GM23338 (cell line): ENCODE measurements at regions not wholly inside any gene's neighbourhood (a gene's known extent, or its start where the extent isn't known, plus 50 kb on each side); places are given as distances from the start of the nearest gene placed in this dataset.

ENCODE experiments used
- ATAC-seq: fragments of 200-7000 bp; cut with Tn5 transposase; 3 replicates; pipeline ENCODE4 v1.9.1; 2020
- DNase-seq: peaks from one replicate; pipeline ENCODE4 v3.0.0-alpha.2; 2015; ENCODE audit warnings: low spot score
- H2AFZ ChIP-seq: fragments of 200-600 bp; sonication (generic); 2 replicates; pipeline ENCODE4 v1.8.0; 2016; ENCODE audit warnings: antibody characterized with exemption, mild to moderate bottlenecking, moderate library complexity
- H3F3A ChIP-seq: fragments of 200-600 bp; sonication (generic); replicated peaks from 2 replicates; pipeline ENCODE4 v1.8.0; 2017; ENCODE audit warnings: antibody characterized with exemption, mixed run types, low read depth
- H3K27ac ChIP-seq: fragments of 200-600 bp; sonication (generic); 2 replicates; pipeline ENCODE4 v1.6.1; 2016; ENCODE audit warnings: low read depth
- H3K27me3 ChIP-seq: fragments of 200-600 bp; sonication (generic); 2 replicates; pipeline ENCODE4 v1.8.0; 2016; ENCODE audit warnings: mild to moderate bottlenecking, mixed run types, moderate library complexity; ENCODE audit not compliant: insufficient read depth
- H3K36me3 ChIP-seq: fragments of 200-600 bp; sonication (generic); 2 replicates; pipeline ENCODE4 v1.8.0; 2016; ENCODE audit warnings: mild to moderate bottlenecking; ENCODE audit not compliant: insufficient read depth
- H3K4me1 ChIP-seq: fragments of 200-600 bp; sonication (generic); 2 replicates; pipeline ENCODE4 v1.8.0; 2016; ENCODE audit warnings: mild to moderate bottlenecking, moderate library complexity; ENCODE audit not compliant: insufficient read depth
- H3K4me2 ChIP-seq: fragments of 200-600 bp; sonication (generic); 2 replicates; pipeline ENCODE4 v1.7.1; 2017; ENCODE audit warnings: mixed run types
- H3K4me3 ChIP-seq: fragments of 200-600 bp; sonication (generic); 2 replicates; pipeline ENCODE4 v1.6.1; 2016; ENCODE audit warnings: mixed run types
- H3K79me2 ChIP-seq: fragments of 200-600 bp; sonication (generic); replicated peaks from 2 replicates; pipeline ENCODE4 v1.8.0; 2017; ENCODE audit warnings: mild to moderate bottlenecking; ENCODE audit not compliant: insufficient read depth
- H3K9me2 ChIP-seq: fragments of 200-600 bp; sonication (generic); 2 replicates; pipeline ENCODE4 v1.8.0; 2017; ENCODE audit not compliant: insufficient read depth
- H4K20me1 ChIP-seq: fragments of 200-600 bp; sonication (generic); replicated peaks from 2 replicates; pipeline ENCODE4 v1.8.0; 2017; ENCODE audit warnings: mild to moderate bottlenecking; ENCODE audit not compliant: insufficient read depth
- H3K27ac Mint-ChIP-seq: 2 replicates; pipeline ENCODE4 v1.8.0; 2020; ENCODE audit warnings: inconsistent platforms, mild to moderate bottlenecking, moderate library complexity, mixed read lengths
- H3K27me3 Mint-ChIP-seq: 3 replicates; pipeline ENCODE4 v1.8.0; 2022; ENCODE audit warnings: low read depth, mild to moderate bottlenecking, moderate library complexity, mixed read lengths, inconsistent platforms; ENCODE audit not compliant: insufficient read depth, poor library complexity
- H3K36me3 Mint-ChIP-seq: 3 replicates; pipeline ENCODE4 v1.8.0; 2021; ENCODE audit warnings: low read depth, mild to moderate bottlenecking, inconsistent platforms, moderate library complexity, mixed read lengths
- H3K4me1 Mint-ChIP-seq: 3 replicates; pipeline ENCODE4 v1.8.0; 2020; ENCODE audit warnings: mild to moderate bottlenecking, inconsistent platforms, mixed read lengths
- H3K4me3 Mint-ChIP-seq: 3 replicates; pipeline ENCODE4 v1.8.0; 2021; ENCODE audit warnings: moderate library complexity, mild to moderate bottlenecking, inconsistent platforms, mixed read lengths
- H3K9me3 Mint-ChIP-seq: 3 replicates; pipeline ENCODE4 v1.8.0; 2020; ENCODE audit warnings: moderate library complexity, mild to moderate bottlenecking, inconsistent platforms, mixed read lengths
- CREB1 ChIP-seq: fragments of 250-450 bp; sonication (Bioruptor Pico); IDR thresholded peaks from 2 replicates; pipeline ENCODE4 v1.5.0; 2020; ENCODE audit warnings: low read depth, mild to moderate bottlenecking, moderate library complexity
- EZH2 ChIP-seq: fragments of 200-600 bp; sonication (generic); IDR thresholded peaks from one replicate; pipeline ENCODE4 v1.8.0; 2017; ENCODE audit warnings: antibody characterized with exemption, mild to moderate bottlenecking, low read depth; ENCODE audit not compliant: unreplicated experiment
- EZH2phosphoT487 ChIP-seq: fragments of 200-600 bp; sonication (generic); IDR thresholded peaks from one replicate; pipeline ENCODE4 v1.8.1; 2018; ENCODE audit warnings: antibody characterized with exemption; ENCODE audit not compliant: unreplicated experiment
- JUNB ChIP-seq: IDR thresholded peaks from one replicate; pipeline ENCODE4 v1.6.1; 2016; ENCODE audit warnings: antibody characterized with exemption; ENCODE audit not compliant: unreplicated experiment
- NANOG ChIP-seq: IDR thresholded peaks from 2 replicates; pipeline ENCODE4 v1.6.1; 2016; ENCODE audit warnings: antibody characterized with exemption, borderline replicate concordance
- POLR2AphosphoS5 ChIP-seq: IDR thresholded peaks from 2 replicates; pipeline ENCODE4 v1.6.1; 2016; ENCODE audit warnings: antibody characterized with exemption, low read depth
- STAT1 ChIP-seq: IDR thresholded peaks from one replicate; pipeline ENCODE4 v1.6.1; 2016; ENCODE audit warnings: antibody characterized with exemption; ENCODE audit not compliant: unreplicated experiment
- ZNF114 ChIP-seq: fragments of 250-450 bp; sonication (Bioruptor Pico); IDR thresholded peaks from 2 replicates; pipeline ENCODE4 v1.5.0; 2020; ENCODE audit warnings: mild to moderate bottlenecking, moderate library complexity
- ZNF331 ChIP-seq: fragments of 250-450 bp; sonication (Bioruptor Pico); IDR thresholded peaks from 2 replicates; pipeline ENCODE4 v1.5.0; 2020; ENCODE audit warnings: low read depth, mild to moderate bottlenecking, moderate library complexity
- ZNF462 ChIP-seq: fragments of 250-450 bp; sonication (Bioruptor Pico); IDR thresholded peaks from 2 replicates; pipeline ENCODE4 v1.5.0; 2020; ENCODE audit warnings: mild to moderate bottlenecking, moderate library complexity
- TF ChIP-seq, protein P1 (sequence below): IDR thresholded peaks from one replicate; pipeline ENCODE4 v1.6.1; 2018; ENCODE audit warnings: antibody characterized with exemption; ENCODE audit not compliant: unreplicated experiment
- TF ChIP-seq, protein P2 (sequence below), 2 experiments: fragments of 200-600 bp in 1 of 2; sonication (generic) in 1 of 2; conservative IDR thresholded peaks; 2 replicates each; pipeline versions ENCODE4 v1.5.1 to v1.6.1; 2016 to 2017; ENCODE audit warnings: antibody characterized with exemption in 2 of 2, low read depth in 2 of 2, mild to moderate bottlenecking in 2 of 2, moderate library complexity in 1 of 2
- TF ChIP-seq, protein P3 (sequence below): IDR thresholded peaks from 2 replicates; pipeline ENCODE4 v1.6.1; 2016; ENCODE audit warnings: antibody characterized with exemption

GRCh38 chr10:132477066-132477397 lies 60.6 kb upstream of the INPP5A start:
- no peaks in the 10 kb centered on the region for H3K9me2 ChIP-seq
- DNase-seq (no peak), ATAC-seq (no peak)
- TF ChIP-seq ZNF462 (CRISPR knock-in tag) (no peak), ZNF331 (CRISPR knock-in tag) (no peak), EZH2 (no peak), ZNF114 (CRISPR knock-in tag) (no peak), JUNB (no peak), CREB1 (no peak), POLR2AphosphoS5 (no peak), EZH2phosphoT487 (no peak), STAT1 (no peak), NANOG (no peak)
- TF ChIP-seq, protein P1, sequence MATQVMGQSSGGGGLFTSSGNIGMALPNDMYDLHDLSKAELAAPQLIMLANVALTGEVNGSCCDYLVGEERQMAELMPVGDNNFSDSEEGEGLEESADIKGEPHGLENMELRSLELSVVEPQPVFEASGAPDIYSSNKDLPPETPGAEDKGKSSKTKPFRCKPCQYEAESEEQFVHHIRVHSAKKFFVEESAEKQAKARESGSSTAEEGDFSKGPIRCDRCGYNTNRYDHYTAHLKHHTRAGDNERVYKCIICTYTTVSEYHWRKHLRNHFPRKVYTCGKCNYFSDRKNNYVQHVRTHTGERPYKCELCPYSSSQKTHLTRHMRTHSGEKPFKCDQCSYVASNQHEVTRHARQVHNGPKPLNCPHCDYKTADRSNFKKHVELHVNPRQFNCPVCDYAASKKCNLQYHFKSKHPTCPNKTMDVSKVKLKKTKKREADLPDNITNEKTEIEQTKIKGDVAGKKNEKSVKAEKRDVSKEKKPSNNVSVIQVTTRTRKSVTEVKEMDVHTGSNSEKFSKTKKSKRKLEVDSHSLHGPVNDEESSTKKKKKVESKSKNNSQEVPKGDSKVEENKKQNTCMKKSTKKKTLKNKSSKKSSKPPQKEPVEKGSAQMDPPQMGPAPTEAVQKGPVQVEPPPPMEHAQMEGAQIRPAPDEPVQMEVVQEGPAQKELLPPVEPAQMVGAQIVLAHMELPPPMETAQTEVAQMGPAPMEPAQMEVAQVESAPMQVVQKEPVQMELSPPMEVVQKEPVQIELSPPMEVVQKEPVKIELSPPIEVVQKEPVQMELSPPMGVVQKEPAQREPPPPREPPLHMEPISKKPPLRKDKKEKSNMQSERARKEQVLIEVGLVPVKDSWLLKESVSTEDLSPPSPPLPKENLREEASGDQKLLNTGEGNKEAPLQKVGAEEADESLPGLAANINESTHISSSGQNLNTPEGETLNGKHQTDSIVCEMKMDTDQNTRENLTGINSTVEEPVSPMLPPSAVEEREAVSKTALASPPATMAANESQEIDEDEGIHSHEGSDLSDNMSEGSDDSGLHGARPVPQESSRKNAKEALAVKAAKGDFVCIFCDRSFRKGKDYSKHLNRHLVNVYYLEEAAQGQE: no peak
- TF ChIP-seq, protein P2, sequence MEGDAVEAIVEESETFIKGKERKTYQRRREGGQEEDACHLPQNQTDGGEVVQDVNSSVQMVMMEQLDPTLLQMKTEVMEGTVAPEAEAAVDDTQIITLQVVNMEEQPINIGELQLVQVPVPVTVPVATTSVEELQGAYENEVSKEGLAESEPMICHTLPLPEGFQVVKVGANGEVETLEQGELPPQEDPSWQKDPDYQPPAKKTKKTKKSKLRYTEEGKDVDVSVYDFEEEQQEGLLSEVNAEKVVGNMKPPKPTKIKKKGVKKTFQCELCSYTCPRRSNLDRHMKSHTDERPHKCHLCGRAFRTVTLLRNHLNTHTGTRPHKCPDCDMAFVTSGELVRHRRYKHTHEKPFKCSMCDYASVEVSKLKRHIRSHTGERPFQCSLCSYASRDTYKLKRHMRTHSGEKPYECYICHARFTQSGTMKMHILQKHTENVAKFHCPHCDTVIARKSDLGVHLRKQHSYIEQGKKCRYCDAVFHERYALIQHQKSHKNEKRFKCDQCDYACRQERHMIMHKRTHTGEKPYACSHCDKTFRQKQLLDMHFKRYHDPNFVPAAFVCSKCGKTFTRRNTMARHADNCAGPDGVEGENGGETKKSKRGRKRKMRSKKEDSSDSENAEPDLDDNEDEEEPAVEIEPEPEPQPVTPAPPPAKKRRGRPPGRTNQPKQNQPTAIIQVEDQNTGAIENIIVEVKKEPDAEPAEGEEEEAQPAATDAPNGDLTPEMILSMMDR (conservative IDR thresholded peaks at IDR 0.05; ENCODE audit: low read depth in 2 of 2): no peak
- TF ChIP-seq, protein P3, sequence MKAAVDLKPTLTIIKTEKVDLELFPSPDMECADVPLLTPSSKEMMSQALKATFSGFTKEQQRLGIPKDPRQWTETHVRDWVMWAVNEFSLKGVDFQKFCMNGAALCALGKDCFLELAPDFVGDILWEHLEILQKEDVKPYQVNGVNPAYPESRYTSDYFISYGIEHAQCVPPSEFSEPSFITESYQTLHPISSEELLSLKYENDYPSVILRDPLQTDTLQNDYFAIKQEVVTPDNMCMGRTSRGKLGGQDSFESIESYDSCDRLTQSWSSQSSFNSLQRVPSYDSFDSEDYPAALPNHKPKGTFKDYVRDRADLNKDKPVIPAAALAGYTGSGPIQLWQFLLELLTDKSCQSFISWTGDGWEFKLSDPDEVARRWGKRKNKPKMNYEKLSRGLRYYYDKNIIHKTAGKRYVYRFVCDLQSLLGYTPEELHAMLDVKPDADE: no peak
- no peaks in the 10 kb centered on the region for H3K36me3 ChIP-seq
- no peaks in the 10 kb centered on the region for H4K20me1 ChIP-seq
- no peaks in the 10 kb centered on the region for H3K79me2 ChIP-seq
- H3K4me2 ChIP-seq: no peak overlapping the region
- H3K27ac ChIP-seq: no peak overlapping the region
- peaks cover 2% of the 10 kb centered on the region; the same call in 2 of the 3 replicates for H3K4me1 Mint-ChIP-seq
- no peaks in the 10 kb centered on the region for H3K4me1 ChIP-seq
- H3K4me3 ChIP-seq: no peak overlapping the region
- no peaks in the 10 kb centered on the region for H3K36me3 Mint-ChIP-seq
- H3K27me3 Mint-ChIP-seq: no peaks in the 10 kb centered on the region
- no peak overlapping the region for H3K4me3 Mint-ChIP-seq
- no peaks in the 10 kb centered on the region for H3K27me3 ChIP-seq
- no peak overlapping the region for H2AFZ ChIP-seq
- peaks cover 6% of the 10 kb centered on the region for H3K9me3 Mint-ChIP-seq
- H3K27ac Mint-ChIP-seq: no peak overlapping the region
- H3F3A ChIP-seq: no peaks in the 10 kb centered on the region
